MM.1S (cell line): ENCODE measurements at regions not wholly inside any gene's neighbourhood (a gene's known extent, or its start where the extent isn't known, plus 50 kb on each side); places are given as distances from the start of the nearest gene placed in this dataset.

Experiments
- EZH2 ChIP-seq: fragments of 300-600 bp; sonication (generic); optimal IDR thresholded peaks from 2 replicates; pipeline ENCODE3; 2017; ENCODE audit warnings: low read depth, mild to moderate bottlenecking, antibody characterized with exemption, low read length, mixed read lengths
- EZH2phosphoT487 ChIP-seq: fragments of 300-600 bp; sonication (generic); IDR thresholded peaks from 2 replicates; pipeline ENCODE4 v1.6.1; 2018; ENCODE audit warnings: antibody characterized with exemption, low read length
- TF ChIP-seq, protein P1 (sequence below): fragments of 300-600 bp; sonication (generic); IDR thresholded peaks from 2 replicates; pipeline ENCODE4 v1.5.1; 2016; ENCODE audit warnings: antibody characterized with exemption, low read length, mixed read lengths

DNA sequence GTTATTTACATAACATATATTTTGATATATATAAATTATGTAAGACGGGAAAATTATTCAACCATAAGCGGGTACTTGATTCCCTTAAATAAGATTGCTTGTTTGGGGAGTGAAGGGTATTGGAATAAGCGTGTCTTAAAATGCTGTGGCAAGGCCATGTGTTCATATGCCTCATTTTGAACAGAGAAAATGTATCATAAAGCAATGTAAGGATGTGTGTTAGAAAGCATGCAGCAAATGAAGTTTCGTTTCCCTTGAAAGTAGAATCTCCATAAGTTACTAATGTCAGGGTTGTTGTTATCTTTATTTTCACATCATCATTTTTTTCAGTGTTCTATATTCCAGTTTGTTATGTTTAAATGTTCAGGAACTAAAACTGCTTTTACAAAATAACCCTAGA, 465.6 kb downstream of the FOXG1 start:
- TF ChIP-seq, protein P1, sequence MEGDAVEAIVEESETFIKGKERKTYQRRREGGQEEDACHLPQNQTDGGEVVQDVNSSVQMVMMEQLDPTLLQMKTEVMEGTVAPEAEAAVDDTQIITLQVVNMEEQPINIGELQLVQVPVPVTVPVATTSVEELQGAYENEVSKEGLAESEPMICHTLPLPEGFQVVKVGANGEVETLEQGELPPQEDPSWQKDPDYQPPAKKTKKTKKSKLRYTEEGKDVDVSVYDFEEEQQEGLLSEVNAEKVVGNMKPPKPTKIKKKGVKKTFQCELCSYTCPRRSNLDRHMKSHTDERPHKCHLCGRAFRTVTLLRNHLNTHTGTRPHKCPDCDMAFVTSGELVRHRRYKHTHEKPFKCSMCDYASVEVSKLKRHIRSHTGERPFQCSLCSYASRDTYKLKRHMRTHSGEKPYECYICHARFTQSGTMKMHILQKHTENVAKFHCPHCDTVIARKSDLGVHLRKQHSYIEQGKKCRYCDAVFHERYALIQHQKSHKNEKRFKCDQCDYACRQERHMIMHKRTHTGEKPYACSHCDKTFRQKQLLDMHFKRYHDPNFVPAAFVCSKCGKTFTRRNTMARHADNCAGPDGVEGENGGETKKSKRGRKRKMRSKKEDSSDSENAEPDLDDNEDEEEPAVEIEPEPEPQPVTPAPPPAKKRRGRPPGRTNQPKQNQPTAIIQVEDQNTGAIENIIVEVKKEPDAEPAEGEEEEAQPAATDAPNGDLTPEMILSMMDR = no peak
- TF ChIP-seq EZH2 (no peak), EZH2phosphoT487 (no peak)
